ENCODE measurements at regions not wholly inside any gene's neighbourhood (a gene's known extent, or its start where the extent isn't known, plus 50 kb on each side); places are given as distances from the start of the nearest gene placed in this dataset.

DNA sequence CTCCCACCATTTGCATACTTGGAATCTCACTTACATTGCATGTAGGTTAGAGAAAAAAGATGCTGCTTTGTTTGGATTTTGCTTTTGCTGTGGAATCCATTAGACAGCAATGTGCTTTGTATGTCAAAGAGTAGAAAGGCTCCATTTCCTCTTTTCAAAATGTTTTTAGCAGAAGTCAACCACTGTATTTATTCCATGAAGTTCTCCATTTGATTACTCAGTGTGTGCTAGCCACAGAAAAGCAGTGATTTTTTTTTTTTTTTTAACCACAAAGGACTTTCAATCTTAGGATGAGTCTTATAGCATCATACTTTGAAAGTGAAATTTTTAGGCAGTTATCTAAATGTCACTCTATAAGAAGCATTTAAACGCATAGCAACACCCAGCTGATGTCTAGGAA is 285.0 kb upstream of the ADAMTS9 start:
- TF ChIP-seq, protein P1, sequence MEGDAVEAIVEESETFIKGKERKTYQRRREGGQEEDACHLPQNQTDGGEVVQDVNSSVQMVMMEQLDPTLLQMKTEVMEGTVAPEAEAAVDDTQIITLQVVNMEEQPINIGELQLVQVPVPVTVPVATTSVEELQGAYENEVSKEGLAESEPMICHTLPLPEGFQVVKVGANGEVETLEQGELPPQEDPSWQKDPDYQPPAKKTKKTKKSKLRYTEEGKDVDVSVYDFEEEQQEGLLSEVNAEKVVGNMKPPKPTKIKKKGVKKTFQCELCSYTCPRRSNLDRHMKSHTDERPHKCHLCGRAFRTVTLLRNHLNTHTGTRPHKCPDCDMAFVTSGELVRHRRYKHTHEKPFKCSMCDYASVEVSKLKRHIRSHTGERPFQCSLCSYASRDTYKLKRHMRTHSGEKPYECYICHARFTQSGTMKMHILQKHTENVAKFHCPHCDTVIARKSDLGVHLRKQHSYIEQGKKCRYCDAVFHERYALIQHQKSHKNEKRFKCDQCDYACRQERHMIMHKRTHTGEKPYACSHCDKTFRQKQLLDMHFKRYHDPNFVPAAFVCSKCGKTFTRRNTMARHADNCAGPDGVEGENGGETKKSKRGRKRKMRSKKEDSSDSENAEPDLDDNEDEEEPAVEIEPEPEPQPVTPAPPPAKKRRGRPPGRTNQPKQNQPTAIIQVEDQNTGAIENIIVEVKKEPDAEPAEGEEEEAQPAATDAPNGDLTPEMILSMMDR (conservative IDR thresholded peaks at IDR 0.05; ENCODE audit: low read depth, low read length): no peak
- no peak overlapping the region for H3K4me3 ChIP-seq (ENCODE audit: low read depth, low read length)
- no peak for DNase-seq (ENCODE audit: low read depth)

DNA sequence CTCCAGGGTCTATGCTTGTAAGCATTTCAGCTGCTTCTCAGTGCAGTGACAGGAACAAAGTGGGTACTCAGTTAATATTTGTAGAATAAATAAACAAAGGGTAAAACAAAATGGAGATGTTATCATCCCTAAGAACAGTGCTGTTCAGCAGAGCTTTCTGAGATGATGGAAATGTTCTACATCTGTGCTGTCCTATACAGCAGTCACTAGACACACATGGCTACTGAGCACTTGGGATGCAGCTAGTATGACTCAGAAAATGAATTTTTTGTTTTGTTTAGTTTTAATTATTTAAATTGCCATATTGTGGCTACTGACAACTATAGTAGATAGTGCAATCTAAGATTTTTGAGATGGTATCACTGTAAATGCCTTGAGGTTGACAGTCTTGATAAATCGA is 283.8 kb upstream of the ADAMTS9 start:
- no peak for DNase-seq (ENCODE audit: low read depth)
- TF ChIP-seq, protein P1 (conservative IDR thresholded peaks at IDR 0.05; ENCODE audit: low read depth, low read length): no peak

DNA sequence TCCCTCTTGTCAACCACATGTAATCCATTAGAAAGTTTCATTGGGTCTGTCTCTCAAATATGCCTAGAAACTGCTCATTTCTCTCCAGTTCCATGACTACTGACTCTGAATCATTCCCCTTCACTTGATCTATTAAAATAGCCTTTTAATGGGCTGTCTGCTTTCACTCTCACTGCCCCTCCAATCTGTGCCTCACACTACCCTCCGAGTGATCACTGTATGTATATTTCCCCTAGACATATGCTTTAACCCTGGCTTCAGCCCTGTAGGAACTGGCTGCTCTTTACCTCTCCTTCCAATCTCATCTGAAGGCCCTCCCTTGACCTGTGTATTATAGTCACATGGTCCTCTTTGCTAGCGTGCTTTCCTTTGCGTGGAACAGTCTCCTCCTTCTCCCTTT is 282.8 kb upstream of the ADAMTS9 start:
- TF ChIP-seq, protein P1 (conservative IDR thresholded peaks at IDR 0.05; ENCODE audit: low read depth, low read length): no peak
- no peak overlapping the region for H3K4me3 ChIP-seq (ENCODE audit: low read depth, low read length)
- DNase-seq (ENCODE audit: low read depth): no peak

More for the DNA sequence above, 283.8 kb upstream of the ADAMTS9 start:
- H3K4me3 ChIP-seq (ENCODE audit: low read depth, low read length): no peak overlapping the region

DNA sequence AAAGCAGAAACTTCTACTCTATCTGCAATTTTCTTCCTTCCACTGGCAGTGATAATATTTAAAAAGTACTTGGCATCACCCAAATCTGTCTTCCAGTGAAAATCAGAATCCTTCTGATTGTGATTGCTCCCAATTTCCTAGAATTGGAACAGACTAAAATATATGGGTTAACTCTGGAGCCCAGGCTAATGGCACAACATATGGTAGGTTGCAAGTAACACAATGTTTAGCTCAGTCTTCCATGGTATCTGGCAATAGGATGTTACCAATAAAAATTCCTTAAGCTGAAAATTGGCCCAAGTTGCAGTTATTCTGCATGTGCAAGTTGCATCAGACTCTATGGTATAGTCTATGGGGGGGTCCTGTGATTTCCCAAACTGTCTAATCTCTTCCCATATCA is 273.5 kb upstream of the ADAMTS9 start:
- no peak overlapping the region for H3K4me3 ChIP-seq (ENCODE audit: low read depth, low read length)
- TF ChIP-seq, protein P1 (conservative IDR thresholded peaks at IDR 0.05; ENCODE audit: low read depth, low read length): no peak
- DNase-seq (ENCODE audit: low read depth): no peak

DNA sequence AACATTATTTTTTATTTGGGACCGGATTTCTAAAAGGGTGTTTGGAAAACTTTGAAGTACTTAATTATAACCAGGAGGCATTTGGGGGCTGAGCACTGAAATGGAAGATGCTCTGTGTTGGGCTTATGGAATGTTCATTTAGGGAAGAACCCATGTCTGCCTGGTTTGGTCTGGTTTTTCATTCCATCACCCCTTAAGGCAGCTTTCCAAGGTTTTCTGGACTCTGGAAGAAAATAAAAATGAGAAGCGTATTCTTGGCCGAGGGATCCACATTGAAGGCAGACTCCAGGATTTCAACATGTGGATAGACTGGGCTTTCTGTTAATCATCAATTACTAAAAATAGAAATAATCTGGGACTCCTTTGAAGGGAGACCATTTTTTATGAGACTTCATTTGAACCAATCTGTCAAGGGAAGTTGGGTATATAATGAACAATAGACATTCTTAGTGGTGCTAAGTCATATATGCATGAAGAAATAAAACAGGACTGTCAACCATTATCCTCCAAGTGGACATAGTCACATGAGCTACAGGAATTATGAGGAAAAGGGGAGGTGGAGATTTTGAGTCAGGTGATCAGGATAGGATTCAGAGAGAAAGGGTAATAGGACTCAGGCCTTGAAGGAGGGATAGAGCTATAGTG is 270.5 kb upstream of the ADAMTS9 start:
- TF ChIP-seq, protein P1 (conservative IDR thresholded peaks at IDR 0.05; ENCODE audit: low read depth, low read length): no peak
- H3K4me3 ChIP-seq (ENCODE audit: low read depth, low read length): no peak overlapping the region
- no peak for DNase-seq (ENCODE audit: low read depth)

DNA sequence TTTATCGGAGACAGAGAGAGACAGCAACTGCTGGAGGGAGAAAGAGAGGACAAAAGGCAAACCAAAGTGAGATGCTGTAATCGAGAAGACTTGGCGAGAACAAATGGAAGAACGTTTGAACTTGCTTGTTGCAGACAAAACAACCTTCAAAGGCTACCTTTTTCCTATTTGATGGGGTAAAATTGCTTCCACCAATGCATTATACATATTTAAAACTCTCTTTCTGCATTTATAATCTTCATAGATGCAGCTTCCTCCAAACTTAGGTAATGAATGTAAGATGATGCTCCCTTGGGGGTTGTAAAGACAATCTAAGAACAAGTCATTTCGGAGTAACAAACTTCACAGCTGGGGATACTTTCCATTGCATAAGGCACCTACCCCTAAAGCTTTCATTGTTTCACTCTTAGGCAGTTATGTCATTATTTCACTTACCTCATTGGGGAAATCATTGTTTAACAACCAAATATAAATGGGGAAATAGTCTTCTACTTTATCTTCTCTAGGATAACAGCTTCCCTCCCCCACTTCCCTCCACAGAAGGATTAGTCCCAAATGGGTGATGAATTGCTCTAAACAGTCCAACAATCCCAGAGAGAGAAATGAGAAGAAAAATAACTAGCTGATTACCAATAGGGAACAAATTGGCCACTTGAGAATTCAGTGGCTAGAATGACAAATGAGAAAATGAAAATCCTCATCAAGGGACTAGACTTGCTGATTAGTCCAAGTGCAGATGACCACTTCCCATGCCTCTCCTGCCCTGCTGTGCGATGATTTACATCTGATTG is 269.8 kb upstream of the ADAMTS9 start:
- TF ChIP-seq, protein P1 (conservative IDR thresholded peaks at IDR 0.05; ENCODE audit: low read depth, low read length): no peak
- H3K4me3 ChIP-seq (ENCODE audit: low read depth, low read length): no peak overlapping the region
- DNase-seq (ENCODE audit: low read depth): no peak
